H1 (cell line): ENCODE measurements at regions not wholly inside any gene's neighbourhood (a gene's known extent, or its start where the extent isn't known, plus 50 kb on each side); places are given as distances from the start of the nearest gene placed in this dataset.

ENCODE experiments used
- BACH1 ChIP-seq: IDR thresholded peaks from 2 replicates; pipeline ENCODE4 v1.6.1; 2012; ENCODE audit warnings: low read length, improper control_type of control experiment
- MAFK ChIP-seq: IDR thresholded peaks from 2 replicates; pipeline ENCODE4 v1.6.1; 2012; ENCODE audit warnings: low read depth, mild to moderate bottlenecking, improper control_type of control experiment, low read length
- MAX ChIP-seq: IDR thresholded peaks from 2 replicates; pipeline ENCODE4 v1.6.1; 2012; ENCODE audit warnings: inconsistent platforms
- RNF2 ChIP-seq: fragments of 200-900, 300-1000 bp; sonication (generic); IDR thresholded peaks from 2 replicates; pipeline ENCODE4 v1.7.1; 2016; ENCODE audit warnings: borderline replicate concordance, low read depth, mild to moderate bottlenecking, antibody characterized with exemption, low read length; ENCODE audit not compliant: poor library complexity, severe bottlenecking; ENCODE audit errors: missing control alignments
- SP1 ChIP-seq: IDR thresholded peaks from 2 replicates; pipeline ENCODE4 v1.6.1; 2011; ENCODE audit warnings: low read depth, low read length
- TAF1 ChIP-seq: IDR thresholded peaks from 2 replicates; pipeline ENCODE4 v1.6.1; 2011; ENCODE audit warnings: mild to moderate bottlenecking, low read depth, low read length
- YY1 ChIP-seq: IDR thresholded peaks from 2 replicates; pipeline ENCODE4 v1.6.1; 2011; ENCODE audit warnings: low read depth, mild to moderate bottlenecking, low read length
- TF ChIP-seq, protein P1 (sequence below): fragments of 300-600 bp; sonication (generic); IDR thresholded peaks from 2 replicates; pipeline ENCODE4 v1.7.1; 2012; ENCODE audit warnings: low read length, moderate library complexity, mild to moderate bottlenecking, inconsistent platforms; ENCODE audit not compliant: insufficient replicate concordance
- TF ChIP-seq, protein P2 (sequence below): IDR thresholded peaks from 2 replicates; pipeline ENCODE4 v1.6.1; 2012; ENCODE audit warnings: inconsistent platforms

GRCh38 chr5:103646698-103647614 lies 84.4 kb upstream of the NUDT12 start (continued):
- TF ChIP-seq BACH1 (no peak), RNF2 (no peak), SP1 (no peak), MAX (peak; percentile 45; the same call in 1 of the 2 replicates), MAFK (no peak), TAF1 (no peak), YY1 (no peak)
- TF ChIP-seq, protein P1, sequence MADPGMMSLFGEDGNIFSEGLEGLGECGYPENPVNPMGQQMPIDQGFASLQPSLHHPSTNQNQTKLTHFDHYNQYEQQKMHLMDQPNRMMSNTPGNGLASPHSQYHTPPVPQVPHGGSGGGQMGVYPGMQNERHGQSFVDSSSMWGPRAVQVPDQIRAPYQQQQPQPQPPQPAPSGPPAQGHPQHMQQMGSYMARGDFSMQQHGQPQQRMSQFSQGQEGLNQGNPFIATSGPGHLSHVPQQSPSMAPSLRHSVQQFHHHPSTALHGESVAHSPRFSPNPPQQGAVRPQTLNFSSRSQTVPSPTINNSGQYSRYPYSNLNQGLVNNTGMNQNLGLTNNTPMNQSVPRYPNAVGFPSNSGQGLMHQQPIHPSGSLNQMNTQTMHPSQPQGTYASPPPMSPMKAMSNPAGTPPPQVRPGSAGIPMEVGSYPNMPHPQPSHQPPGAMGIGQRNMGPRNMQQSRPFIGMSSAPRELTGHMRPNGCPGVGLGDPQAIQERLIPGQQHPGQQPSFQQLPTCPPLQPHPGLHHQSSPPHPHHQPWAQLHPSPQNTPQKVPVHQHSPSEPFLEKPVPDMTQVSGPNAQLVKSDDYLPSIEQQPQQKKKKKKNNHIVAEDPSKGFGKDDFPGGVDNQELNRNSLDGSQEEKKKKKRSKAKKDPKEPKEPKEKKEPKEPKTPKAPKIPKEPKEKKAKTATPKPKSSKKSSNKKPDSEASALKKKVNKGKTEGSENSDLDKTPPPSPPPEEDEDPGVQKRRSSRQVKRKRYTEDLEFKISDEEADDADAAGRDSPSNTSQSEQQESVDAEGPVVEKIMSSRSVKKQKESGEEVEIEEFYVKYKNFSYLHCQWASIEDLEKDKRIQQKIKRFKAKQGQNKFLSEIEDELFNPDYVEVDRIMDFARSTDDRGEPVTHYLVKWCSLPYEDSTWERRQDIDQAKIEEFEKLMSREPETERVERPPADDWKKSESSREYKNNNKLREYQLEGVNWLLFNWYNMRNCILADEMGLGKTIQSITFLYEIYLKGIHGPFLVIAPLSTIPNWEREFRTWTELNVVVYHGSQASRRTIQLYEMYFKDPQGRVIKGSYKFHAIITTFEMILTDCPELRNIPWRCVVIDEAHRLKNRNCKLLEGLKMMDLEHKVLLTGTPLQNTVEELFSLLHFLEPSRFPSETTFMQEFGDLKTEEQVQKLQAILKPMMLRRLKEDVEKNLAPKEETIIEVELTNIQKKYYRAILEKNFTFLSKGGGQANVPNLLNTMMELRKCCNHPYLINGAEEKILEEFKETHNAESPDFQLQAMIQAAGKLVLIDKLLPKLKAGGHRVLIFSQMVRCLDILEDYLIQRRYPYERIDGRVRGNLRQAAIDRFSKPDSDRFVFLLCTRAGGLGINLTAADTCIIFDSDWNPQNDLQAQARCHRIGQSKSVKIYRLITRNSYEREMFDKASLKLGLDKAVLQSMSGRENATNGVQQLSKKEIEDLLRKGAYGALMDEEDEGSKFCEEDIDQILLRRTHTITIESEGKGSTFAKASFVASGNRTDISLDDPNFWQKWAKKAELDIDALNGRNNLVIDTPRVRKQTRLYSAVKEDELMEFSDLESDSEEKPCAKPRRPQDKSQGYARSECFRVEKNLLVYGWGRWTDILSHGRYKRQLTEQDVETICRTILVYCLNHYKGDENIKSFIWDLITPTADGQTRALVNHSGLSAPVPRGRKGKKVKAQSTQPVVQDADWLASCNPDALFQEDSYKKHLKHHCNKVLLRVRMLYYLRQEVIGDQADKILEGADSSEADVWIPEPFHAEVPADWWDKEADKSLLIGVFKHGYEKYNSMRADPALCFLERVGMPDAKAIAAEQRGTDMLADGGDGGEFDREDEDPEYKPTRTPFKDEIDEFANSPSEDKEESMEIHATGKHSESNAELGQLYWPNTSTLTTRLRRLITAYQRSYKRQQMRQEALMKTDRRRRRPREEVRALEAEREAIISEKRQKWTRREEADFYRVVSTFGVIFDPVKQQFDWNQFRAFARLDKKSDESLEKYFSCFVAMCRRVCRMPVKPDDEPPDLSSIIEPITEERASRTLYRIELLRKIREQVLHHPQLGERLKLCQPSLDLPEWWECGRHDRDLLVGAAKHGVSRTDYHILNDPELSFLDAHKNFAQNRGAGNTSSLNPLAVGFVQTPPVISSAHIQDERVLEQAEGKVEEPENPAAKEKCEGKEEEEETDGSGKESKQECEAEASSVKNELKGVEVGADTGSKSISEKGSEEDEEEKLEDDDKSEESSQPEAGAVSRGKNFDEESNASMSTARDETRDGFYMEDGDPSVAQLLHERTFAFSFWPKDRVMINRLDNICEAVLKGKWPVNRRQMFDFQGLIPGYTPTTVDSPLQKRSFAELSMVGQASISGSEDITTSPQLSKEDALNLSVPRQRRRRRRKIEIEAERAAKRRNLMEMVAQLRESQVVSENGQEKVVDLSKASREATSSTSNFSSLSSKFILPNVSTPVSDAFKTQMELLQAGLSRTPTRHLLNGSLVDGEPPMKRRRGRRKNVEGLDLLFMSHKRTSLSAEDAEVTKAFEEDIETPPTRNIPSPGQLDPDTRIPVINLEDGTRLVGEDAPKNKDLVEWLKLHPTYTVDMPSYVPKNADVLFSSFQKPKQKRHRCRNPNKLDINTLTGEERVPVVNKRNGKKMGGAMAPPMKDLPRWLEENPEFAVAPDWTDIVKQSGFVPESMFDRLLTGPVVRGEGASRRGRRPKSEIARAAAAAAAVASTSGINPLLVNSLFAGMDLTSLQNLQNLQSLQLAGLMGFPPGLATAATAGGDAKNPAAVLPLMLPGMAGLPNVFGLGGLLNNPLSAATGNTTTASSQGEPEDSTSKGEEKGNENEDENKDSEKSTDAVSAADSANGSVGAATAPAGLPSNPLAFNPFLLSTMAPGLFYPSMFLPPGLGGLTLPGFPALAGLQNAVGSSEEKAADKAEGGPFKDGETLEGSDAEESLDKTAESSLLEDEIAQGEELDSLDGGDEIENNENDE, result no peak
- TF ChIP-seq, protein P2, sequence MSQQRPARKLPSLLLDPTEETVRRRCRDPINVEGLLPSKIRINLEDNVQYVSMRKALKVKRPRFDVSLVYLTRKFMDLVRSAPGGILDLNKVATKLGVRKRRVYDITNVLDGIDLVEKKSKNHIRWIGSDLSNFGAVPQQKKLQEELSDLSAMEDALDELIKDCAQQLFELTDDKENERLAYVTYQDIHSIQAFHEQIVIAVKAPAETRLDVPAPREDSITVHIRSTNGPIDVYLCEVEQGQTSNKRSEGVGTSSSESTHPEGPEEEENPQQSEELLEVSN, result peak; percentile 51; the same call in 1 of the 2 replicates
